ENCODE measurements at regions not wholly inside any gene's neighbourhood (a gene's known extent, or its start where the extent isn't known, plus 50 kb on each side); places are given as distances from the start of the nearest gene placed in this dataset.
A peak's percentile ranks its signal among the peaks of the same experiment; 100 is the strongest.

DNA sequence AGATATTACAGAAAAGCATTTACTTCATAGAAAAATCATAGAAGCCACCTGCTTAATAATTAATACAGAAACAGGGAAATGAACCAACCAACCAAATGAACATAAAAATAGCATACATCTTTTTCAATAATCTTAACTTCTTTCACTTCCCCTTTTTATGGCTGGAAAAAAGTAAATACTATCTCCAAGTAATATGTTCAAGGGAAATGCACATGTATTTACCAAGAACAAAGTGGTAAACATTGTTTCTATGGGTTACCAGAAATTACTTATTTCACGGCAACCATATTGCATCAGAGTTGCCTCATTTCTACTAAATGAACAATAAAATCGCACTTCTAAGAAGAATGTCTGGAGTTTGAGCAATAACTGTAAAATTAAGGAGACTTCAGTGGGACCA is 321.3 kb downstream of the TMA16 start:
- H3K9me3 Mint-ChIP-seq = no peaks in the 10 kb centered on the region
- Histone ChIP-seq H3K79me1 (ENCODE audit: insufficient read depth, low read depth, low read length, poor library complexity, severe bottlenecking) (no peaks in the 10 kb centered on the region), H3K23me2 (ENCODE audit: insufficient read length, low read depth, low read length, poor library complexity, severe bottlenecking) (no peaks in the 10 kb centered on the region), H2AK5ac (ENCODE audit: insufficient read length, low read length) (no peak overlapping the region), H3K27me3 (ENCODE audit: insufficient read depth, low read length) (no peaks in the 10 kb centered on the region), H2BK5ac (ENCODE audit: insufficient read length, low read length) (no peak overlapping the region), H3K56ac (ENCODE audit: insufficient read length, low read depth, low read length) (no peak overlapping the region), H2AFZ (ENCODE audit: low read length) (no peak overlapping the region), H3K79me2 (ENCODE audit: insufficient read depth, low read length) (no peaks in the 10 kb centered on the region), H3K4me2 (ENCODE audit: insufficient read depth, insufficient read length, low read length) (no peak overlapping the region), H3K14ac (ENCODE audit: insufficient read depth, low read length) (no peak overlapping the region), H3K4me1 (ENCODE audit: insufficient read depth, low read length) (no peaks in the 10 kb centered on the region), H2BK20ac (ENCODE audit: low read depth, low read length, poor library complexity, severe bottlenecking) (no peak overlapping the region), H4K5ac (ENCODE audit: insufficient read length, low read depth, low read length) (no peak overlapping the region), H3K4ac (ENCODE audit: low read depth, low read length) (no peak overlapping the region), H3K9ac (ENCODE audit: extremely low read depth, insufficient read length, low read length) (no peak overlapping the region), H3K18ac (ENCODE audit: insufficient read length, low read depth, low read length) (no peak overlapping the region), H2BK15ac (ENCODE audit: low read depth, low read length) (no peak overlapping the region), H4K20me1 (ENCODE audit: control insufficient read depth, insufficient read depth, insufficient read length) (no peaks in the 10 kb centered on the region), H2BK120ac (ENCODE audit: low read depth, low read length, poor library complexity, severe bottlenecking) (no peak overlapping the region), H4K91ac (ENCODE audit: insufficient read length, low read depth, low read length) (no peak overlapping the region), H3K23ac (ENCODE audit: insufficient read length, low read depth, low read length) (no peak overlapping the region), H3T11ph (ENCODE audit: low read length) (no peak overlapping the region), H2BK12ac (ENCODE audit: insufficient read length, low read depth, low read length) (no peak overlapping the region), H3K9me3 (ENCODE audit: control insufficient read depth, low read depth, low read length) (no peaks in the 10 kb centered on the region), H4K8ac (replicated peaks; ENCODE audit: insufficient read length, low read depth, low read length) (no peak overlapping the region), H3K27ac (ENCODE audit: insufficient read length, low read depth, low read length) (no peak overlapping the region)
- 0 out of 7 replicates have a peak overlapping the region, but pooled peaks of 1 of the 3 experiments have one; percentile 2 for H3K27ac Mint-ChIP-seq
- WGBS (ENCODE audit: extremely low coverage, insufficient read length, low lambda C conversion rate) = no CpG with 5 or more reads among the region's 2 CpGs
- H3K27me3 Mint-ChIP-seq (ENCODE audit: low read depth) = no peaks in the 10 kb centered on the region
- H3K4me3 Mint-ChIP-seq = no peak overlapping the region
- TF ChIP-seq, protein P1, sequence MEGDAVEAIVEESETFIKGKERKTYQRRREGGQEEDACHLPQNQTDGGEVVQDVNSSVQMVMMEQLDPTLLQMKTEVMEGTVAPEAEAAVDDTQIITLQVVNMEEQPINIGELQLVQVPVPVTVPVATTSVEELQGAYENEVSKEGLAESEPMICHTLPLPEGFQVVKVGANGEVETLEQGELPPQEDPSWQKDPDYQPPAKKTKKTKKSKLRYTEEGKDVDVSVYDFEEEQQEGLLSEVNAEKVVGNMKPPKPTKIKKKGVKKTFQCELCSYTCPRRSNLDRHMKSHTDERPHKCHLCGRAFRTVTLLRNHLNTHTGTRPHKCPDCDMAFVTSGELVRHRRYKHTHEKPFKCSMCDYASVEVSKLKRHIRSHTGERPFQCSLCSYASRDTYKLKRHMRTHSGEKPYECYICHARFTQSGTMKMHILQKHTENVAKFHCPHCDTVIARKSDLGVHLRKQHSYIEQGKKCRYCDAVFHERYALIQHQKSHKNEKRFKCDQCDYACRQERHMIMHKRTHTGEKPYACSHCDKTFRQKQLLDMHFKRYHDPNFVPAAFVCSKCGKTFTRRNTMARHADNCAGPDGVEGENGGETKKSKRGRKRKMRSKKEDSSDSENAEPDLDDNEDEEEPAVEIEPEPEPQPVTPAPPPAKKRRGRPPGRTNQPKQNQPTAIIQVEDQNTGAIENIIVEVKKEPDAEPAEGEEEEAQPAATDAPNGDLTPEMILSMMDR (conservative IDR thresholded peaks at IDR 0.05) = no peak
- DNase-seq = no peak
- no peaks in the 10 kb centered on the region for H3K4me1 Mint-ChIP-seq
- no peaks in the 10 kb centered on the region for H3K36me3 Mint-ChIP-seq (ENCODE audit: insufficient read depth in 1 of 3, low read depth in 3 of 3)
